ENCODE measurements at regions not wholly inside any gene's neighbourhood (a gene's known extent, or its start where the extent isn't known, plus 50 kb on each side); places are given as distances from the start of the nearest gene placed in this dataset.
"Not testable (repeated sequence)": the region's sequence is repeated elsewhere in the genome, so short reads cannot be mapped to it uniquely, and the experiment has no call there.

DNA sequence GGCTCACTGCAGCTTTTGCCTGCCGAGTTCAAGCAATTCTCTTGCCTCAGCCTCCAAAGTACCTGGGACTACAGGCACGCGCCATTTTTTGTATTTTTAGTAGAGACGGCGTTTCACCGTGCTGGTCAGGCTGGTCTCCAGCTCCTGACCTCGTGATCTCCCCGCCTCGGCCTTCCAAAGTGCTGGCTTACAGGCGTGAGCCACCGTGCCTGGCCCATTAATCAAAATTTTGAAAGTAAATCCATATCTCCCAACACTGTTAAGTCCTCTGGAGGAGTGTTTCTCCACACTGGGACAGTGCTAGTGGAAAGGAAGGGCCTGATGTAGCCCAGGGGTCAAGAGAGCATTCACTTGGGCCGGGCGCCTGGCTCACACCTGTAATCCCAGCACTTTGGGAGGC lies 644.6 kb downstream of the SH2D4B start:
- intact Hi-C loops (cut with micrococcal nuclease; ENCODE audit: unreplicated experiment): no loop called here
- Histone ChIP-seq H3K27ac (no peak overlapping the region), H3K4me3 (no peak overlapping the region), H3K27me3 (ENCODE audit: insufficient read depth, low read depth) (no peaks in the 10 kb centered on the region), H3K9me3 (ENCODE audit: insufficient read depth, low read depth) (no peaks in the 10 kb centered on the region), H4K20me1 (ENCODE audit: insufficient read depth) (no peaks in the 10 kb centered on the region), H3K4me1 (replicated peaks; ENCODE audit: insufficient read depth) (no peaks in the 10 kb centered on the region), H2AFZ (no peak overlapping the region; the same call in none of the 2 replicates), H3F3A (ENCODE audit: insufficient read depth, low read depth) (no peaks in the 10 kb centered on the region), H3K9me2 (ENCODE audit: insufficient read depth) (no peaks in the 10 kb centered on the region), H3K79me2 (ENCODE audit: low read depth) (no peaks in the 10 kb centered on the region), H3K4me2 (no peak overlapping the region), H3K36me3 (ENCODE audit: low read depth) (no peaks in the 10 kb centered on the region)
- ChIA-PET POLR2A (ENCODE audit: unreplicated experiment) (no interaction called here), CTCF (no interaction called here)
- DNase-seq: no peak
- no TSS peak for BruUV-seq (replicated peaks)
- TF ChIP-seq EZH2 (IDR thresholded peaks at IDR 0.05; ENCODE audit: low read depth): no peak
- no peak for TF ChIP-seq CTCF (conservative IDR thresholded peaks at IDR 0.05)

DNA sequence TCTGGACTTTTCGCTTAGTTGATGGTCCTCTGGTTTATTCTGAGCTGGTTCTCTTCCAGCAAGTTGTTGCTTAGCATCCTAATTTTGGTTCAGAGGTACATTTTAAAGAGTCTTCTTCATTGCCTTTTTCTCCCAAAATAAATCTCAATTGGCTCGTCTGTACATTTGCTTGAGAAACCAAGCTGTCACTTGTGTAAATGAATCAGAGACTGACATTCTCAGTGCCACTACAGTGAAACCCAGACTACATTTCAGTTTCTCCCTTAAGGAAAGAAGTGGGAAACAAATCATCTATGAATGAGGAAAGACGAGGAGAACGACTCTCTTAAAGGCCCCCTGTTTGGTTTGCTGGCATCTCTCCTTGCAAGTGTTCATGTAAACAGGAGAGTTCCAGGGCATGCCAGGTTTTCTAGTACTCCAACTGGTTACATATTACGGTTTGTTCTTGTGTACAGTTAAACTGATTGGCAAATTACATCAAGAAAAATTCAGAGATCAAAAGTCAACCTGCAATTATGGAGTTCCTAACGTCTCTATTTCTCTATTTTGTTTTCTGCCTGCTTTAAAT lies 654.6 kb downstream of the SH2D4B start:
- CTCF ChIA-PET: no interaction called here
- H3F3A ChIP-seq (ENCODE audit: insufficient read depth, low read depth): no peaks in the 10 kb centered on the region

GRCh38 chr10:81200801-81201200 lies 663.1 kb downstream of the SH2D4B start:
- no TSS peak for BruUV-seq (replicated peaks)
- no peak for DNase-seq
- POLR2A ChIA-PET (ENCODE audit: unreplicated experiment): no interaction called here
- no peaks in the 10 kb centered on the region for H3F3A ChIP-seq (ENCODE audit: insufficient read depth, low read depth)
- H3K27me3 ChIP-seq (ENCODE audit: insufficient read depth, low read depth): no peaks in the 10 kb centered on the region
- no peak overlapping the region for H3K4me3 ChIP-seq
- H3K9me3 ChIP-seq (ENCODE audit: insufficient read depth, low read depth): no peaks in the 10 kb centered on the region
- no peak overlapping the region for H3K4me2 ChIP-seq
- no peaks in the 10 kb centered on the region for H4K20me1 ChIP-seq (ENCODE audit: insufficient read depth)
- H3K36me3 ChIP-seq (ENCODE audit: low read depth): no peaks in the 10 kb centered on the region
- no peak overlapping the region for H3K27ac ChIP-seq
- CTCF ChIA-PET: no interaction called here
- H3K9me2 ChIP-seq (ENCODE audit: insufficient read depth): no peaks in the 10 kb centered on the region
- intact Hi-C loops (cut with micrococcal nuclease; ENCODE audit: unreplicated experiment): no loop called here
- TF ChIP-seq CTCF (conservative IDR thresholded peaks at IDR 0.05): no peak
- TF ChIP-seq EZH2 (IDR thresholded peaks at IDR 0.05; ENCODE audit: low read depth): no peak
- H3K4me1 ChIP-seq (replicated peaks; ENCODE audit: insufficient read depth): no peaks in the 10 kb centered on the region
- H2AFZ ChIP-seq: no peak overlapping the region
- no peaks in the 10 kb centered on the region for H3K79me2 ChIP-seq (ENCODE audit: low read depth)

More for the DNA sequence above, 654.6 kb downstream of the SH2D4B start:
- no peaks in the 10 kb centered on the region for H3K9me2 ChIP-seq (ENCODE audit: insufficient read depth)
- H4K20me1 ChIP-seq (ENCODE audit: insufficient read depth): no peaks in the 10 kb centered on the region
- no peak overlapping the region for H3K4me3 ChIP-seq
- H3K36me3 ChIP-seq (ENCODE audit: low read depth): no peaks in the 10 kb centered on the region
- H3K79me2 ChIP-seq (ENCODE audit: low read depth): no peaks in the 10 kb centered on the region
- H3K4me2 ChIP-seq: no peak overlapping the region
- H3K9me3 ChIP-seq (ENCODE audit: insufficient read depth, low read depth): no peaks in the 10 kb centered on the region
- H3K27me3 ChIP-seq (ENCODE audit: insufficient read depth, low read depth): no peaks in the 10 kb centered on the region
- no peak overlapping the region for H3K27ac ChIP-seq
- BruUV-seq (replicated peaks): no TSS peak
- POLR2A ChIA-PET (ENCODE audit: unreplicated experiment): no interaction called here
- no peak overlapping the region for H2AFZ ChIP-seq
- H3K4me1 ChIP-seq (replicated peaks; ENCODE audit: insufficient read depth): no peaks in the 10 kb centered on the region
- intact Hi-C loops (cut with micrococcal nuclease; ENCODE audit: unreplicated experiment): no loop called here
- DNase-seq: no peak
- TF ChIP-seq EZH2 (IDR thresholded peaks at IDR 0.05; ENCODE audit: low read depth) (no peak), CTCF (conservative IDR thresholded peaks at IDR 0.05) (no peak)

DNA sequence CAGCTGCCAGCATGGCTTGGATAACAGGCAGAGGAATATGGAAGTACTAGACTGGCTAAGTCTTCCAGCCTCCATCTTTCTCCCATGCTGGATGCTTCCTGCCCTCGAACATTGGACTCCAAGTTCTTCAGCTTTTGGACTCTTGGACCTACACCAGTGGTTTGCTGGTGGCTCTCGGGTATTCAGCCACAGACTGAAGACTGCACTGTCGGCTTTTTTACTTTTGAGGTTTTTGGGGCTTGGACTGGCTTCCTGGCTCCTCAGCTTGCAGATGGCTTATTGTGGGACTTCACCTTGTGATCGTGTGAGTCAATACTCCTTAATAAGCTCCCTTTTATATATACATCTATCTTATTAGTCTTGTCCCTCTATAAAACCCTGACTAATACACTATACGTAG lies 667.6 kb upstream of the NRG3 start:
- H3K27me3 ChIP-seq (ENCODE audit: insufficient read depth, low read depth); intact Hi-C loops (cut with micrococcal nuclease; ENCODE audit: unreplicated experiment); H3K36me3 ChIP-seq (ENCODE audit: low read depth); H3K4me1 ChIP-seq (replicated peaks; ENCODE audit: insufficient read depth); H3K27ac ChIP-seq; H3K4me2 ChIP-seq; H4K20me1 ChIP-seq (ENCODE audit: insufficient read depth); H3K4me3 ChIP-seq; DNase-seq; H3K9me3 ChIP-seq (ENCODE audit: insufficient read depth, low read depth); BruUV-seq (replicated peaks); CTCF ChIA-PET; H3F3A ChIP-seq (ENCODE audit: insufficient read depth, low read depth); H2AFZ ChIP-seq; POLR2A ChIA-PET (ENCODE audit: unreplicated experiment); H3K79me2 ChIP-seq (ENCODE audit: low read depth); H3K9me2 ChIP-seq (ENCODE audit: insufficient read depth): not testable (repeated sequence)
